HCT116 (cell line): ENCODE measurements at regions not wholly inside any gene's neighbourhood (a gene's known extent, or its start where the extent isn't known, plus 50 kb on each side); places are given as distances from the start of the nearest gene placed in this dataset.

Experiments used
- EZH2 ChIP-seq: fragments of 200-600 bp; sonication (generic); IDR thresholded peaks from 2 replicates; pipeline ENCODE4 v1.6.1; 2017; ENCODE audit warnings: antibody characterized with exemption, mixed run types
- TCF7L2 ChIP-seq: IDR thresholded peaks from 2 replicates; pipeline ENCODE4 v1.7.0; 2011; ENCODE audit warnings: borderline replicate concordance, inconsistent platforms; ENCODE audit not compliant: insufficient read depth, insufficient read length; ENCODE audit errors: extremely low read depth

- TF ChIP-seq EZH2 (no peak), TCF7L2 (no peak)
Observed at GRCh38 chr9:107067739-107068416, 204.9 kb downstream of the ZNF462 start.
